D721Med (cell line): ENCODE measurements at regions not wholly inside any gene's neighbourhood (a gene's known extent, or its start where the extent isn't known, plus 50 kb on each side); places are given as distances from the start of the nearest gene placed in this dataset.

ENCODE experiments used
- DNase-seq: peaks from one replicate; pipeline ENCODE4 v3.0.0; 2011; ENCODE audit warnings: low spot score; ENCODE audit not compliant: insufficient read length
- FAIRE-seq: peaks from 2 replicates; lab custom pipeline; 2011; peaks lifted over from hg19 to GRCh38; lab: Jason Lieb, UNC
- TF ChIP-seq, protein P1 (sequence below): IDR thresholded peaks from 2 replicates; pipeline ENCODE4 v1.5.1; 2012; ENCODE audit warnings: mild to moderate bottlenecking, control low read depth; ENCODE audit not compliant: insufficient read depth; ENCODE audit errors: missing control alignments

DNA sequence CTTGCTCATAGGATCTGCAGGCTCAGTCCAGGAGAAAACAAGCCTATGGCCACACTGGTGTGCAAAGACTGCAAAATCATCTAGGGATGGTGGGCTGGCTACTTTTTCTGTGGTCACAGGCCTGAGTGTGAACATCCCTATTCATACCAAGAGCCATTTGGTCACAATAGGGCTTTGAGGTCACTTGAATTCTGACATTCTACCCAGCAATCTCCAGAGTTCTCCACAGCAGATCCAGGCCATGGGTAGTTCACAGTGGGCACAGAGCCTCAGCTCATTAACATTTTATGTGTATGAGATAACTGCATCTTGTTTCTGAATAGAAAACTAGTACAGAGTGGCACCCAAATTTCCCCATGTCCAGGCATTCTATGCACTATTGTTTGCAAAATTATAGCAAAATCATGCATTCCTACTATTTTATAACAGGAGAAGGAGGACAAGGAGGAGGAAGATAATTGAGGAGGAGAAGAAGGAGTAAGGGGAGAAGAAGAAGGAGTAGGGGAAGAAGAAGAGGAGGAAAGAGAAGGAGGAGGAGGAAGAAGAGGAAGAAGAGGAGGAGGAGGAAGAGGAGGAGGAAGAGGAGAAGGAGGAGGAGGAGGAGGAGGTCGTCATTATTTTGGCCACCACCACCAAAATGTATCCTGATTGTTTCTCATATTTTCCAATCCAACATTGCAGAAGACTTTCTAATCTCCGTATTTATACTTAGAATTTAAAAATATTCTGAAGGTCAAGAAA lies 129.0 kb downstream of the SEMA6D start:
- FAIRE-seq (no peak), DNase-seq (no peak)
- TF ChIP-seq, protein P1, sequence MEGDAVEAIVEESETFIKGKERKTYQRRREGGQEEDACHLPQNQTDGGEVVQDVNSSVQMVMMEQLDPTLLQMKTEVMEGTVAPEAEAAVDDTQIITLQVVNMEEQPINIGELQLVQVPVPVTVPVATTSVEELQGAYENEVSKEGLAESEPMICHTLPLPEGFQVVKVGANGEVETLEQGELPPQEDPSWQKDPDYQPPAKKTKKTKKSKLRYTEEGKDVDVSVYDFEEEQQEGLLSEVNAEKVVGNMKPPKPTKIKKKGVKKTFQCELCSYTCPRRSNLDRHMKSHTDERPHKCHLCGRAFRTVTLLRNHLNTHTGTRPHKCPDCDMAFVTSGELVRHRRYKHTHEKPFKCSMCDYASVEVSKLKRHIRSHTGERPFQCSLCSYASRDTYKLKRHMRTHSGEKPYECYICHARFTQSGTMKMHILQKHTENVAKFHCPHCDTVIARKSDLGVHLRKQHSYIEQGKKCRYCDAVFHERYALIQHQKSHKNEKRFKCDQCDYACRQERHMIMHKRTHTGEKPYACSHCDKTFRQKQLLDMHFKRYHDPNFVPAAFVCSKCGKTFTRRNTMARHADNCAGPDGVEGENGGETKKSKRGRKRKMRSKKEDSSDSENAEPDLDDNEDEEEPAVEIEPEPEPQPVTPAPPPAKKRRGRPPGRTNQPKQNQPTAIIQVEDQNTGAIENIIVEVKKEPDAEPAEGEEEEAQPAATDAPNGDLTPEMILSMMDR: no peak

DNA sequence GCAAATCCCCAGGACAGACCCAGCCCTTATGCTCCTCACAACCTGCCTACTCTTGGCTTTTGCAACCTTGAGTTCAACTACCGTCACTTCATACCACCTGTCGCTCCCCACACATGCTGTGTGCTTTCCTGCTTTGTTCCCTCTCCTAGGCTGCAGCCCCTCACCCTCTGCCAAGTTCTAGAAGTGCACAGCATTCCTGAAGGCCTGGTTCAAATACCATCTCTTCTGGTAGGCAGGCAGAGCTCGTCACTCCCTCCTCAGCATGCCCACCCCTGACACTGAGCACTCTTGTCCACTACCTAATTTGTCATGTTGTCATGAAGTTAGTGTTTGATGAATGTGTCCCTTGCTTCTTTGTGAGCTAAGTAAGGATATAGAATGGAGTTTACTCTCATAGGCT lies 129.6 kb downstream of the SEMA6D start:
- FAIRE-seq: no peak

DNA sequence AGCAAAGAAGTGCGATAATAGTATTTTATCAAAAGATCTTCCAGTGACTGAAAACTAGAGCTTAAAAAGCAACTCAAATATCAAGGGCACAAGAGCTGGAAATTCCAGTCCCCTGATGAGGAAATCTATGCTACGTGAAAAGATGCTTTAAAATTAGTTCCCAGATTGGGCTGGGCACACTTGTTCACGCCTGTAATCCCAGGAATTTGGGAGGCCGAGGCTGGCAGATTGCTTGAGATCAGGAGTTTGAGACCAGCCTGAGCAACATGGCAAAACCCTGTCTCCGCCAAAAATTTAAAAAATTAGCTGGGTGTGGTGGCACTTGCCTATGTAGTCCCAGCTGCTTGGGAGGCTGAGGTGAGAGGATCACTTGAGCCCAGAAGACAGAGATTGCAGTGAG lies 138.8 kb downstream of the SEMA6D start:
- no peak for FAIRE-seq
- DNase-seq: no peak
- TF ChIP-seq, protein P1: no peak

More for the DNA sequence above, 129.6 kb downstream of the SEMA6D start:
- TF ChIP-seq, protein P1: no peak
- no peak for DNase-seq

DNA sequence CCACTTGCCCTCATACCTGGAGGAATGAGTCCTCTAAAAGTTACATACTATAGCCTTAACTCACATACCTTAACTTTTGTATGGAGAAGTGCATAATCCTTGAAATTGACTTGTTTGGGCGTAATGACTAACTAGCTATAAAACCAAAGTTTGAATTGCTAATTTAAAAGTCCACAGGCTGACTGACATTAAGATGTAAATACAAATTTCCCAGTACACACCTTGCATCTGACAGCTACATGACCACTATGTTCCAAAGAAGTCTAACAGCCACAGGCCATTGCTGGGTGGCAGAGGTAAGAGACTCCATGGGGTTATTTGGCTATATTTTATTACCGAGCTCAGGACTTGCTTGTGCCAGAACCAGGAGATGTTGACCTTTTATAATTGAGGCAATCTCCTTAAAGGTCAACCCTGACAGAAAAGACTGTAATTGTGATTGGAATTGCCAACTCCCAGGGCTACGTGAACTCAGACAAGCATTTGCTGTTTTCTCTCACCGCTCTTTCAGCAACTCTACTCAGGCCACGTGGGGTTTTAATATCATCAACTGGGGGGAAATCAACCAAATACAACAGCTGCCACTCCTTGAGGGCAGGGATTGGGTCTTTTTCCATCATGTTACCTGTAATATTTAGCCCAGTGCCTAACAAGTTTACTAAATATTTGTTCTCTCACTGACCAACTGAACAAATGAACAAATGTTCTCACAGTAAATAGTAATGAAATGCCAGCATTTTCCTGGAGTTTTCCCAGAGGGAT lies 139.9 kb downstream of the SEMA6D start:
- no peak for FAIRE-seq
- no peak for DNase-seq
- TF ChIP-seq, protein P1: no peak

DNA sequence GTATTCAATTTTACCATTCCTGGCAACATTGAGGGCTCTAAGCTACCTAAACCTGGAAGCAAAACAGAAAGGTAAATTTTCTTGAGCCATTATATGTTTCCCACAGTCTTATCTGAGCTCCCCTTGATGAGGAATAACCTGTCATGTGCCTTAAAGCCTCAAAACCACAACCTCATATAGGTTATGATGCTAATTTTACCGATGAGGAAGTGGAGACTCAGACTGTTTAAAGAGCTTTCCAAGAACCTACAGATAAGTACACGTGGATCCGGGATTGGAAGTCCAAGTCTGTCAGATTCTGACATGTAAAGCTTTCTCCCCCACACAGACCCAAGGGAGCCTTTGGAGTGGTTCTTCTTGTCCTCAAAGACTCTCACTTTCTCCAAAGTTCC lies 140.5 kb downstream of the SEMA6D start:
- TF ChIP-seq, protein P1: no peak
- DNase-seq: no peak
- FAIRE-seq: no peak

DNA sequence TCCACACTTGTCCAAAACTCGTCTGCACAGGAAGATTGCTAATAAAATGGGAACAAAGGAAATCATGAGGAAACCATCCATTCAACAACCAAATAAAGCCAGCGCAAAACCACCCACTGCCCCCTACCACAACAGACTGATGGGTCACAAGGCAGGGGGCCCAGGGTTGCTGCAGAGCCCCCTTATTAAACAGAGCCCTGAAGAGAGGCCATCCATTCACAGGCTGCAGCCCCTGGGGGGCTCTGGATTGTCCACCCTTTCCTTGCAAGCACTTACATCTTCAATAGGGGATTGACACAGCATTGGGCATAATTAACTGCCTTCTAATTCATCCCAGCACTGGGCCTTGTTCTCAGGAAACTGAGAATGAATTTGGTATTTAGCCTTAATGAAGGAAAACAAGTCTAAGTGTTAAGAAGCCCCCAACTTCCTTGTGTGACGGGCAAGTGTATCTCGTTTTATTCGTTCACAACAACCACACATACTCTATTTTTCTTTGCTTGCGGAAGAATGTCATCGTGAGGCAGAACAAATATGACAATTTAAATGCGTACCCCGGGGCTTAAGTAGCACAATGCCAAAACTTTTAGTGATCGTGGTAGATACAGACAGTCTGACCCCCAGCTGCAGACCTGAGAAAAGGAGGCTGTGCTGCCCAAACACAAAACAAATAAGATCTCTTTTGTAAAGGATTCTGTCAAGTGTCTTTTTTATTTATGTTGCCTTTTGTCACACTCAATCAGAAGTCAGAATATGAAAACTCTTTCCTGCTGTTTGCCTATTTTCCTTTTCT lies 144.0 kb downstream of the SEMA6D start:
- DNase-seq: no peak
- TF ChIP-seq, protein P1: no peak
- FAIRE-seq: no peak
